Stimulated activated CD8-positive, alpha-beta memory T cell treated with anti-CD3 and anti-CD28 coated beads, Interleukin-4, amount 100 ng/mL, for 4 hours (primary cell): ENCODE measurements at regions not wholly inside any gene's neighbourhood (a gene's known extent, or its start where the extent isn't known, plus 50 kb on each side); places are given as distances from the start of the nearest gene placed in this dataset.
"Not testable (repeated sequence)": the region's sequence is repeated elsewhere in the genome, so short reads cannot be mapped to it uniquely, and the experiment has no call there.

Experiments
- DNase-seq, 2 donors: peaks; one replicate each; pipeline ENCODE4 v3.0.0-alpha.2; 2020; ENCODE audit warnings: low read depth in 2 of 2, low spot score in 1 of 2

DNA sequence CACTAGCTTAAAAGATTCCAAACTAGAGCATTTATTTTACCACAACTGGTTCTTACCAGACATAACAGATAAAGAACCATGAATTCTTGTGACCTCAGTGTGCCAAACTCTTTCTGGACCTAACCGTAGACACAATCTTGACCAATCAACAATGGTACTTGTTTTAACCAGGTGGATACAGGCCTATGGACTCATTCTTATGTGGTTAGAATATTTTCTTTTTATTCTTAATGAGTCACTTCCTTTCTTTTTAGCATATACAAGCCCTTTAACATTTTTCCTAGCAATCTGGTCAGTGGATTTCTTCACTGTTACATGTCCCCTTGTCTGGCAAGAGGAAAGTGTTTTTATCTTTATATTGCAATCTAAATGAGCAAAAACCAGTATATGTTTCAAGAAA lies 792.1 kb upstream of the SPRY2 start:
- no peak for DNase-seq

DNA sequence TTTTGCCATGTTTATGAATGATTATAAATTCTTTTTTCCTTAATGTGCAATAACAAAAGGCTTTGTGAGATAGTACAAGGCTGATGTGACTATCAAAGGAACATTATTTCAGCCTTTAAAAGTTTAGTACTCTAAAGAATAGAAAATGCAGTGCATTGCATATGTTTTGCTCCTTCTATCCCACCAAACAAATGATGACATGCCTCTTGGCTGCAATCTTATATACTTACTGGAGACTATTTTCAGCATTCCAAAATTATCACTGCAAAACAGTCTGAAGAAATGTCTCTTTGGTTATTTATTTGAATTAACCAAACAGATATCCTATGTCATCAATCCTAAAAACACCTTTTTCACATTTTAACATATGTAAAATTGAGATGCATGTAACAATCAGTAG lies 776.5 kb upstream of the SPRY2 start:
- no peak for DNase-seq

DNA sequence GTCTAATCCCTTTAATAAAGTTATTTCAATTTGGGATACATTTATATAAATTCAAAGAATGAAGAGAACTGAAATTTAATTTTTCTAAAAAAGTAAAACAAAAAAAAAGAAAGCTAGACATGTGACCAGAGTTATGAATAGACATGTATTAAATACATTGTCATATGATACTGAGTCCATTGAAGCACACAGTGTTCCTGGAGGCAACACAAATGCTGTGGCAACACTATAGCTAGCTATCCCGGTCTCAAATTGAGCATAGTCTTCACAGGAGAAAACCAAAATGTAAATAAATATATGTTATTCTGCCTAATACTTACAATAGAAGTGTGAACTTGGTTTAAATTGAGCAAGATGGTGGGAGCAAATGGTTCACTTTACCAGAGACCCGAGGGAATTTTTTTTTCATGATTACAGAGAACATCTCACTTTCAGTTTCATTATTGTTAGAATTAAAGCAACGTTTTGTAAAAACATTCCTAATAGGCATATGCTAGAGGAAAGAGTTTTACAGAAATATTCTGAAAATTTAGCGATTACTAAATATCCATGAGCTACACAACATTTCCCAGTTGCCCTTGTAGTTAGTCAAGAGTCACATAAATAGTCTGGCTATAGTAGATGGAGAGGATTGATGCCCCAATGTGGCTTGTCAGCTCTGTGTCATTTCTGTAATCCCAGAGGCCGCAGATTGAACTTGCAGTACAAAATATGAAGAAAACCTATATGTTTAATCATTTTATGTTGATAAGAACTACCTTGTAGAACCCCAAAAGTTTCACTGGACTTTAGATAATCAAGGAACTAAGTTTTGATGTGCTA lies 775.7 kb upstream of the SPRY2 start:
- DNase-seq = no peak

DNA sequence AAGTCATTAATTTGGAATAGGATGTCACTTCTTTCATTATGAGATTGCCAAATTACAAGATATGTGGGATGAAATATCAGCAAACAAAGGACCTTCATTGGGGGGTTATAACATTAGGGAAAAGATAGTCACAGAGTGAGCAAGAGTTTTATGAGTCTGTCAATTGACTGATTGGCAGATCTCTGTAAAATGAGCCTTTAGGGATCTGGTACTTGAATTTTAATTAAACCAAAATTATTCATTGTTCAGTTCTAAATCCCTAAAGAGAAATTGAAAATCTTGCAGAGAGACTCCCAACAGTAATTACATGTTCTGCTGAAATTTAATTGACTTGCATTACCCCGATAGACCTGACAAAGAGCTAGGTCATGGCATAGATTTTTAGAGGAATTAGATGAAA lies 768.1 kb upstream of the SPRY2 start:
- no peak for DNase-seq

DNA sequence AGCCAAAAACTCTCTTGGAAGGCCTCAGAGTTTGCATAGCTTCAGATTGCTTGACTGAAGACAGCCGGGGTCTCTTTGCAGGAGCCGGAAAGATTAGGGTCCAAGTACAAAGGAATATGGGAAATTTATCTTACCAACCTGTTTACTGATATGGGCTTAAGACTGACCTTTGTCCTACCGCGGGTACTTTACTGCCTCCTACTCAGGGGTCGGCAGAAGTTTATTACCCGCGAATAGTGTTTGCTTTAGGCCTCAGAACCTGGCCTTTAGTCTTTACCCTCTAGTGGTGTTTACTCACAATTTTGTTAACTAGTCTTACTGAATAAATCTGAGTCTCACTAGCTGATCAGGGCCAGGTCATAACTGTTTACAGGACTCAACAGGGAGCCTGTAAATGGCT lies 765.4 kb upstream of the SPRY2 start:
- no peak for DNase-seq

DNA sequence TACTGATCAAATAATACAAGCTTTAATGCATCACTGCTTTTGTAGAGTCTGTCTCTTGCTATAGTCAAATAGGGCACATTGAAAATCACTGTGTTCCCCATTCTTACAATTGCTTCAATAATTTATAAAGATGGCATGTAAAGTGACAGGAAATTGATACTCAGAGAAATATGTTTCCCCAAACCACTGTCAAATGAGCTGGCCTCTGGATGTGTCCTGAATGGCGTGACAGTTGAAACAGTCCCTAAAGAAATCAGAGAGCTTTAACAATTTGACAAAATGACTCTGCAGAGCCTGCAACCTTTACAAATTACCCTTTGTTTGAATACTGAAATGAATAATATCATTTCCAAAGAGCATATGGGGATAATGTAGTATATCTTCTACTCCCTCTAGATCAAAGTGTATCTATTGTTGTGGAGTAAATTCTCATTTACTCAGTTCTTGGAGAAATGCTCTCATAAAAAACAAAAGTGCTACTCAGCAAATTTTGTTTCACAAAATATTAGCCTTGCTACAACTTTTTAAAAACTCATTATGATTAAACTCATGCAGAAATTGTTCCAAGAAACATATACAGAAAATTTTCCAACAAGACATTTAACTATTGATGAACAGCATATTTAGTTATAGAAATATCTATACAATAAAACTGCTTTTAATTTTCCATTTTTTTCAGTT lies 763.2 kb upstream of the SPRY2 start:
- no peak for DNase-seq

DNA sequence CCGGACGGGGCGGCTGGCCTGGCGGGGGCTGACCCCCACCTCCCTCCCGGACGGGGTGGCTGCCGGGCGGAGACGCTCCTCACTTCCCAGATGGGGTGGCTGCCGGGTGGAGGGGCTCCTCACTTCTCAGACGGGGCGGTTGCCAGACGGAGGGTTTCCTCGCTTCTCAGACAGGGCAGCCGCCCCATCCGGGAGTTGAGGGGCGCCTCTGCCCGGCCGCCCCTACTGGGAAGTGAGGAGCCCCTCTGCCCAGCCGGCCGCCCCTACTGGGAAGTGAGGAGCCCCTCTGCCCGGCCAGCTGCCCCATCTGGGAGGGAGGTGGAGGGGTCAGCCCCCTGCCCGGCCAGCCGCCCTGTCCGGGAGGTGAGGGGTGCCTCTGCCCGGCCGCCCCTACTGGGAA lies 761.1 kb upstream of the SPRY2 start:
- DNase-seq = not testable (repeated sequence)

DNA sequence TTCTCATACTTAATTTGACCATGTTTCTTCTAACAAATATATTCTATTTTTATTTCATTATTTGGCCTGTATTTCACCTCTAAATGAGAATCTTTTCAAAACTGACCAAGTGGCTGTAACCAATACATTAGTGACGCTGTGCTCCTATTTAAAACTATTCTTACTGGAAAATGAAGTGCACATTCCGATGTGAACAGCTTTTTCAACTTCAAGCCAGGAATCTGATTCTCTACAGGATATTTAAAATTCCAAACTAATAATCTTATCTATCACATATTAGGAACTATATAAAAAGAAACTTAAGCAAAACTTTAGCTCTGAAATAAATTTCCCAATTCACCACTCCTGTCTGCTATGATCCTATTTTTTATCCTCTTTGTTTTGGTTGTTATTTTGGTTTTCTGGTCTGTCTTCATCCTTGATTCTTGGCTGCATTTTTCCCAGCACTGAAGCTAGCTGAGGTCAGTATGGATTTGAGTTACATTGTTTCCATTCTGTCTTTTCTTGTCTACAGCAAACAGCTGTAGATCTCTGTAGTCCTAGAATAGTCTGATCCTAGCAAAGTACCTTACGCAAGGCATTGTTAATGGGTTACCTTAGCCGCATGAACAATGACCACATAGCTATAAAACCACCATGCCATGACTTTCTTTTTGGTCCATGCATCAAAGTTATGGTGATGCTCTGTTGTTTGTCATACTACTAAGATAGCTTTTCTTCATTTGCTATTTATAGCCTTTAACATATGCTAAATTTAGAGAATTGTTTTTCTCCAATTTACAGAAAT lies 748.6 kb upstream of the SPRY2 start:
- DNase-seq = no peak

DNA sequence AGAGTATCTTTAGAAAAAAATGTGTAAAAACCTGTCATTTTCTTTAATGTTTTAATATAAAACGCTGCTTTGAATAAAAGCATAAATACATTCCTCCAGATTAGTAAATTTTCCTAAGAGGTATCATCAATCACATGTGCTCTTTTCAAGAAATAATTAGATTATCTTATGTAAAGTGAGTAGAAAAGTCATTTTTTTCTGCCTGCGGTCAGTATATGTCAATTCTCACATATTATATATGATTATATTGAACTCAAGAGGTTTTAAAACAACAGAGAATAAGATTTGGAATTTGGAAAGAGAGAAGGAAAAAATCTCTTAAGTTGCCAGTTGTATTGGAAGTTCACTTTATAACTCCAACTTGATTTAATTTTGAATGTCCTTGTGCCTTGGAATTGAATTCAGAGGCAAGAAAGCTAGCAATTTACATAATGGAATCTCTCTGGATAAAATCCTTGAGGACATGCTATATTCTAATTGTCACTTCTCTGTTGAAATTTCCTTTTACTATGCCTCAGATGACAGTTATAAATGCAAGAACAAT lies 740.1 kb upstream of the SPRY2 start:
- DNase-seq = no peak

DNA sequence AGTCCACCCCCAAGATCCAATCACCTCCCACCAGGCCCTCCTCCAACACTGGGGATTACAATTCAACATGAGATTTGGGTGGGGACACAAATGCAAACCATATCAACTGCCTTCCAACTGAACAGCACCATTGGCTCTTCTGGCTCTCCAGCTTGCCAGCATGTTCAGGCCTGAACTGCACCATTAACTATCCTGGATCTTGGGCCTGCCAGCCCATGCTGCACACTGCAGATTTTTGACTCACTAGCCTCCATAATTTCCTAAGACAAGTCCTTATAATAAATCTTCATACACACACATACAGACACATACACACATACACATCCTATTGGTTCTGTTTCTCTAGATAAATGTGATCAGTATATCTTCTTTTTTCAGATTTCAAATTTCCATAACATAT lies 737.1 kb upstream of the SPRY2 start:
- DNase-seq = no peak

DNA sequence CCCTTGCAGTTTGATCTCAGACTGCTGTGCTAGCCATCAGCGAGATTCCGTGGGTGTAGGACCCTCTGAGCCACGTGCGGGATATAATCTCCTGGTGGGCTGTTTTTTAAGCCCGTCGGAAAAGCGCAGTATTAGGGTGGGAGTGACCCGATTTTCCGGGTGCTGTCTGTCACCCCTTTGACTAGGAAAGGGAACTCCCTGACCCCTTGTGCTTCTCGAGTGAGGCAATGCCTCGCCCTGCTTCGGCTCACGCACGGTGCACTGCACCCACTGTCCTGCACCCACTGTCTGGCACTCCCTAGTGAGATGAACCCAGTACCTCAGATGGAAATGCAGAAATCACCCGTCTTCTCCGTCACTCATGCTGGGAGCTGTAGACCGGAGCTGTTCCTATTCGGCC lies 728.9 kb upstream of the SPRY2 start:
- not testable (repeated sequence) for DNase-seq

DNA sequence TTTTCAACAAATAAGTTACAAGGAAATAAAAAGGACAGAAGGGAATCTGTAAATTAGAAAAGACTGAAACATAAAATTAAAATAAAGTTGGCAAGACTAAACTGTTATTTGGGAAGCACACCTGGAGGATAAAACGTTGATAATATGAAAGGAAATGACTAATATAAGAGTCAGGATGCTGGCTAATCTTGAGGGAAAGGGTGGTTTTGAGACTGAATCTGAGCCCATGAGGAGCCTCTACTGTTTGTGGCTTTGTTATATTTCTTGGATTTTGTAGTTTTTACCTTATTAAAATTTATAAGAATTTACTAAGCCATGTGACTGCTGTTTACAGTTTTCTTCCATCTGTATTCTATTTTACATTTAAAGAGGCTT lies 718.0 kb upstream of the SPRY2 start:
- DNase-seq = no peak

DNA sequence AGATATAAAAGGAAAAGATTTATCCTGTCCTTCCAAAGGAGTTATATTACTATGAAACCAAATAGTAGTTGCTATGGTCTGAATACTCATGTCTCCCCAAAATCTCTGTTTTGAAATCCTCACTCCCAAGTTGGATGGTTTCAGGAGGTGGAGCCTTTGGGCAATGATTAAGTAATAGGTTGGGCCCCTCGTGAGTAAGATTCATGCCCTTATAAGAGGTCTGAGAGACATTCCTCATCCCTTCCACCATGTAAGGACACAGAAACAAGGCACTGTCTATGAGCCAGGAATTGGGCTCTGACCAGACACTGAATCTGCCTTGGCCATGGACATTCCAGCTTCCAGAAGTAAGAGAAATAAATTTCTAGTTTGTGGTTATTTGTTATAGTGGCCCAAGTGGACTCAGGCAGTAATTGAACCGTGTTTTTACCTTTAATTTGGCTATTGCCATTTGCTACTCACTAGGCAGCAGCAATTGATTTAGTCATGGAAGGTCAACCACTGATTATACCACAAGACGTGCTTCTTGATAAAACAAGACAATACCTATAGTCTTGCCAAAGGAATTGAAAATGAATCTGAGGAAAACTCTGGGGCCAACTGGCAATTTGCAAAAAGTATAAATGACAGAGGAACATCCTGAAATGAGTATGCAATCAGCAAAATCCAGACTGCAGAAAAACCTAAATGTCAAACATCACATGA lies 717.4 kb upstream of the SPRY2 start:
- DNase-seq = no peak

DNA sequence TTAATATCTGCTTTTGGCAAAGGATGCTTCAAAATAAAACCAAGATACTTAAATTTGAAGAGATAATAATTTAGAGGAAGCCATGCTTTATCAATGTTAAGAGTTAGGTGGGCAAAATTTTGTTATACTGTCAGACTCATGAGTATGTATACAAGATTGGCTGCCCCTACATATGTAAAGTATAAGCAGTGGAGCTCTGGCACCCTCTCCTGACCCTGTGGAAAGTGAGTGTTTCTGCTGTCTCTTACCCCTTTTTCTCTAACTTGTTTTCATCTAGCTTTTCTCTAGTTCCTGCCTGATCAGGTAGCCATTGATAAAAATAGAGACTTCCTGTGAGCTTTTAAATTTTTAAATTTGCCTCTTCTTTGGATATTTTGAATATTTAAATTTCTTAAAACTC lies 710.9 kb upstream of the SPRY2 start:
- DNase-seq = no peak

DNA sequence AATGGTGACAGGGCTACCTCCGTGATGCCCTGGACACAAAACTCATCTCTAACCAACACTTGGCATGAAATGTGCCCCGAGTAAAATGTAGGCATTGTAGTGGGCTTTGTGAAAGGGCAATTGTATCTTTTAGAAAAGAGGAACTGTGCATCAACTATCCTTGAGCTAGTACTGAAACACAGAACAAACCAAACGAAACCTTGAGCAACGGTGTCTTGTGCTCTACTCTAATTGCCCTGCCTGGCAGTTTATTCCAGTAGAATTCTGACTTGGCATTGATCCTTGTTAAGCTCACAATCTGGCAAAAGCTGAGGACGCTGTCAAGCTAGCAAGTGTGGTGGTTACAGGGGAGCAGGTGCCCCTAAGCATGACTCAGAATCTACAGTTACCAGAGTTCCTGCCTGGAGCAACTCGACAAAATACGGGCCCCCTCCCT lies 707.1 kb upstream of the SPRY2 start:
- no peak for DNase-seq

DNA sequence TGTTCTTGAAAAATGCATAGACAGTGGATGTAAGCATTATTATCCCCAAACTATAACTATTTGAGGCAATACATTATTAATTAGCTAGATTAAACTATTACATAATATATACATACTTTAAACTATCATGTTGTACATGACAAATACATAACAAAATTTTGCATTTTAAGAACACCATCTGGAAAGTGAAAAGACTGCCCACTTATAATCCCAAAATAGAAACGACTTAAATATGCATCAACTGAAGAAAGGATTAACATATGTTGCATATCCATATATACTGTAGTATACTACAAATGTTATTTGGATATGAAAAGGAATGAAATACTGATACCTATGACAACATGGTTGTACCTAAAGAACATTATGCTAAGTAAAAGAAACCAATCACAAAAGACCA lies 700.8 kb upstream of the SPRY2 start:
- no peak for DNase-seq

DNA sequence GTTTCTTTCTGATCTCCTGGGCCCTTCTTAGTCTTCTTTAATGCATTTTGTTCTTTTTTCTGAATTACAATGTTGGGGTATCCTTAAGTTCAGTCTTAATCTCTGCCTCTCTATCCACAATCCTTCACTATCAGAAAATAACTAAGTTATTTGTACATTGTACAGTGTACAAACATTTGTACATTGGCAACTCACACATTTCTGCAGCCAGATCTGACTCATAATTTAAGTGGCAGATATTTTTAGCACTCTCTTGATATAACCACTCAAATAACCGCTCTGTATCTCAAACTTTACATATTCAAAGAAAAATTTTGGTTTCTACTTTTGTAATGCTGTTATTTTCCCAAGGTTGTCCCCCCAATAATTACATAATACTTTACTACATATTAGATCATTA lies 691.1 kb upstream of the SPRY2 start:
- no peak for DNase-seq

DNA sequence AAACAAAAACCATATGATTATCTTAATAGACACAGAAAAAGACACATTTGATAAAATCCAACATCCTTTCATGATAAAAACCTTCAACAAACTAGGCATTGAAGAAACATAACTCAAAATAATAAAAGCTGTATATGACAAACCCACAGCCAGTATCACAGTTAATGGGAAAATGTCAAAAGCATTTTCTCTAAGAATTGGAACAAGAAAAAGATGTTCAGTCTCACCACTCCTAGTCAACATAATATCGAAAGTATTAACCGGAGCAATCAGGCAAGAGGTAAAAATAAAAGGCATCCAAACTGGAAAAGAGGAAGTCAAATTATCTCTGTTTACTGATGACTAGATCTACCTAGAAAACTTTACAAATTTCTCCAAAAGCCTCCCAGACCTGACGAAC lies 684.2 kb upstream of the SPRY2 start:
- no peak for DNase-seq

DNA sequence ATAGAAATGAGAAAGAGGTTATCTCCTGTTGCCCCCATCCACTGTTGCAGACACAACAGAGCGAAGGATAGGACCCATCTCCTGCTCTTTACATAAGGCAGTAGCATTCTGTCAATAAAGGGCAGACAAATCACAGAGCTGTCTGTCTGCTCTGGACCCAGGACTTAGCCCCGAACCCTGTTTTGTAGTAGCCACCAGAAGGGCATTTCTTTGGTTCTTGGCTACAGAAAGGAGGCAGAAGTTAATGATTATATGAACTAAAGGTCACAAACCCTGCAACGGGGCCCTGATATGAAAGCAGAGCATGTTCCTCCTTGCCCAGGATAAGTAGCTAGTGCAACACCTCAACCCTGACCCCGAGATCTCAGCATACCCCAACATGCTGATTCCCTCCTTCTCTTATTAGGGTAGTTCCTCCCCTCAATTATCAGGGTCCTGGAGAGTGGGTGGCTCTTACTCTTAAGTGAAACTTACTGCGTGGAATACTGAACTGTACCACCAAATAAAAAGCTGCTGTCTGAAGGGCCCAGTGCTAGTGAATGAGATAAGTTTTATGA lies 680.4 kb upstream of the SPRY2 start:
- no peak for DNase-seq

DNA sequence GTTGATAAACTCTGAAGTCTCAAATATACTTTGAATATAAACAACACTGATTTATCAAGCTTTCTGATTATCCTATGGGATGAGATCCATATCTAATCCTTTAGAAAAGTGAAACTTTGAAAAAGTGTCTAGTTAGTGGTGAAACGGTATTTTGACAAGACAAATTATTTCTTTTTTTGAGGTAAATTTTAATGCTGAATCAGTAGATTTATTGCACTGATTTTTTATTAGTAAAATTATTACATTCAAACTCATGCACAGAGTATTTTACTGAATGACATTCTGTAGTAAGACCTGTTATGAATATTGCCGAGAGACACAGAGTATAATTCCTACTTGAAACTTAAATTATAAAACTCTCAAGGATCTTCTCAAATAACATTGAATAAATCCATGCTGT lies 679.1 kb upstream of the SPRY2 start:
- no peak for DNase-seq

DNA sequence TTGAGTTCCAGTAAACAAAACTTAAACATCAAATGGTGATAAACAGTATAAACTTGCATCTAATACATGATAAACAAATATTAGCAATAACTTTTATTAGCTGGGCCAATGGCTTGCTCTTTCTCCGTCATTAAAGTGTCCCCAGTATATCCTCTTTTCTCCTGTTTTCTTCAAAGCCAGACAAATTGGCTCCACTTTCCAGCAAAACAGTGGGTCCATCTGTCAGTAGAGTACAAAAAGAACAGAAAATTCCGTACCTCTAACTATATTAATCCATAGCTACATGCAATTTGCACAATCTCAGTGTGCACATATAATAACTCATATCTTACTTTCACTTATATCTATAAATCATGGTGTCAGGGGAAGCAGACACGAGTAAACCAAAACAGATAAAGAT lies 678.0 kb upstream of the SPRY2 start:
- no peak for DNase-seq
